DMS 273 treated with DMSO at 0.1 percent for 48 hours (cell line): ENCODE measurements at regions not wholly inside any gene's neighbourhood (a gene's known extent, or its start where the extent isn't known, plus 50 kb on each side); places are given as distances from the start of the nearest gene placed in this dataset.
"Not testable (repeated sequence)": the region's sequence is repeated elsewhere in the genome, so short reads cannot be mapped to it uniquely, and the experiment has no call there.

ENCODE experiments used
- DNase-seq: peaks from one replicate; lab custom pipeline; 2025; lab: John Stamatoyannopoulos, UW

DNA sequence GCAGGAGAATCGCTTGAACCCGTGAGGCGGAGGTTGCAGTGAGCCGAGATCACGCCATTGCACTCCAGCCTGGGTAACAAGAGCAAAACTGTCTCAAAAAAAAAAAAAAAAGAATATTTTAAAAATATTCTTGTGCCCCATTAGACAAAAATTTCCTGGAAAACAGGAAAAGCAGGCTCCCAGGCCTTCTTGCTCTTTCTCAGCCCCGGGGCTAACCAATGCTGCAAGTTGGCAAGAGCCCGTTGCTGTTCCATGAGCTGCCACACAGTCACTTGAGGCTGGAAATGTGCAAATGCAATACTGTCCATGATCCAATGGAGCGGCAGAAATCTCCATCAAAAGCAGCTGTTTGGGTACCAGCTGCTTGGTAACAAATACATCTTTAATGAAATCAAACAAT lies 994.7 kb downstream of the VRK1 start:
- no peak for DNase-seq

DNA sequence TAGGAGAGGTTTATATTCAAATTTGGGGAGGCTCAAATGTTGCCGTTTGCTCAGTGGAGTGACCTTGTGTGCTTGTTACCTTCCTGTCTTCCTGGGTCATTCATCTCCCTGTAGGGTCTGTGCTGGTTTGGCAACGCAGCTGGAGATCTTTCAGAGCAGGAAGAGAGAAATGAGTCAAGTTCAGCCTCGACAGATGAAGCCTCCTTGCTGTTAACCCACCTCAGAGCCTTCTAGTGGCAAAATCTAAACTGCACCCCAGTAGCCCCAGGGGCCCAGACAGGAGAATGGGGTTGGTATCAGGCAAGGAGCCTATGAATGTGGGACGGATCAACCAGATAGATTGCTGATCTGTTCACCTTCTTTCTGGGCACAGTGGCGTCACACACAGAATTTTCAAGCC lies 999.3 kb downstream of the VRK1 start:
- DNase-seq: no peak

DNA sequence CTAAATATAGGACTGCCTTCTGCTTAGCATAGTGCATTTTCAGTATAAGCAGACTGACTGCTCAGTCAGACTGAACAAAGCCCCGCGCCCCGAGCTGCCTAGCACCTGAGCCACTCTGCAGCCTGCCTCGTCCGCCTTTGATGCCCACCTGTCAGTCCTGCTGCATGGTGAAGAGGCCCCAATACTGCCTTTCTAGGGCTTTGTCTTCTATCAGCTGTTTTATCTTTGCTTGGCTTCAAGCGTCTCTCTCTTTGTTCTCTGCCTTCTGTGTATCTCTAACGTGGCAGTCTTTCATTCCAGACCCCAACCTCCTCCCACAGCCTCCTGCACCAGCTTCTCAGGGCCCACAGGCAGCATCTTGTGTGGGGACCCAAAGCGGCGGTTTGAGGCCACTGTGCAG lies 1001.0 kb downstream of the VRK1 start:
- no peak for DNase-seq

DNA sequence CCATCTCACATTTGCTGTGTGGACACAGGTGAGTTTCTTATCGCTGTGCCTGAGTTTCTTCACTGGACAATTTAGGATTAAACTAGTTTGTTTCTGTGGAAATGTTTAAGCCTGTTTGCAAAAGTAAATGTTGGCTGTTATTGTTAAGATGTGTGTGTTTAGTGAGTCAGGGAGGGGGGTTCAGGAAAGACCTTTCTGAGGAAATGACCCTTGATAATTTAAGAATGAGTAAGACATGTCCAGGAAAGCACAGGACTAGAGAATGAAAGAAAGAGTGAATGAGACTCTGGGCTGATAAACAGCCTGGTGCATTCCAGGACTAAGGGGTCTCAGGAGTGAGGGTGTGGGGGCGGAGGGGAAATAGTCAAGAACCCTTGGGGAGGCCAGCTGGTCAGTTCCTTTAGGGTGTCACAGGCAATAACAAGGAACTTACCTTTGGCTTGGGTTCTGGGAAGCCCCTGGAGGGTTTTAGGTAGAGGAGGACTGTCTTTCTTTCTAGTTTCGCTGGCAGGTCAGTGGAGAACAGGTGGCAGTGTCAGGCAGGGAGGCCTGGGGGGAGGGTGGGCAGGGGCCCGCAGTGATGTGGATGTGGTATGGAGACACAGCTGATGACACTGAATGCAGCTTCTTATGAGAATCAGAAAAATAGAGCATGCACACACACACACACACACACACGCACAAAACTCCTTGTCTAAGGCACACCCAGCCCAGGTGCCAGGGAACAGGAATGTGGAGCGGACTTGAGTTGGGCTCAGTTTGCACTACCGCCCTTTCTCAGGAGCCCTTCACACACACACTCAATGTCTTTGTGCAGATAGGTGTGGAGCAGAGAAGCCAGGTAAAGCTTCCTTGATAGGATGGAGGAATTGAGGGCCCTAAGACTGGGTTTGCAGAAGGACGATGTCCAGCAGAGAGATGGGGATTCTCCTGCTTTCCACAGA lies 1005.5 kb downstream of the VRK1 start:
- no peak for DNase-seq

DNA sequence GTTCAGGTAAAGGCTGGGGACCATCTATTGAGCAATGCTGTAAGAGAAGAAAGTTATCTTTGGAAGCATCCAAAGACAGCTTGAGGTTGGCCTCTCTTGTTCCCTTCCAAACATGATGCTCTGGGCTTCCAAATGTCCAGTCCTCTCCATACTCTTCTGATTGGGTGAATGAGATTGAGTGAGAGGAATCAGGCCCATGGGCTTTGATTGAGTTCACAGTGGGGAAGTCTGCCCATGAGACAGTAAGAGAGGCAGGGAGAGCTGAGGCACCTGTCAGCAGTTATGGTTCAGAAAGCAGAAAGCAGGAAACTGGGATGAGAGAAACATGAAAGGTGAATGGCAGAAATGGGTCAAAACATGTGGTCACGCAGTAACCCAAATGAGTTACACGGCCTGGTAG lies 1006.9 kb downstream of the VRK1 start:
- no peak for DNase-seq

DNA sequence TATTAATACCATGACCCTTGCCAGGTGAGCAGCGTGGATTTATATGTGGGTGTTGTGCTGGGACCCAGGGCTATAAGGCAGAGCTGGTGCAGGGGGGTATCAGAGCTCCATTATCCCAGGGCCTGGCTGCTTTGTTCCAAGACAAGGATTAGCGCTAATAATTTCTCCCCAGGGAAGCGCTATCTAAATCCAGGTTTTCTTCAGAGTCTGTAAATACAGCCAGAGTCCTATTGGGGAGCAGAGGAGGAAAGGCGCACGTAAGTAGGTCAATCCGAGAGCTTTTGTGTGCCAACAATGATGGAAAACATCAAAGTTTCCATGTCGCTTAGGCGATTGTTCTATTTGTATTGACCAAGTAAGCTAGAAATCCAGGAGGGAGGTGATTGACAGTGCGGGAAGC lies 1009.7 kb downstream of the VRK1 start:
- DNase-seq: no peak

DNA sequence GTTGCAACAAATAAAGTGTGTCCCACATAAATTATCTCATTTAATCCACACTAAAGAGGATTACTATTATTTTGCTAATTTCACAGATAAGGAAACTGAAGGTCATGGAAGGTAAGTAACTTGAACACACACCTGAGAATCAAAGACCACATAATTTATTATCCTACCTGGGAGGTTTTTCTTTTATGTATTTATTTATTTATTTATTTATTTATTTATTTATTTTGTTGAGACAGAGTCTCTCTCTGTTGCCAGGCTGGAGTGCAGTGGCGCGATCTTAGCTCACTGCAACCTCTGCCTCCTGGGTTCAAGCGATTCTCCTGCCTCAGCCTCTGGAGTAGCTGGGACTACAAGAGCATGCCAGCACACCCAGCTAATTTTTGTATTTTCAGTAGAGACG lies 1011.4 kb downstream of the VRK1 start:
- not testable (repeated sequence) for DNase-seq

DNA sequence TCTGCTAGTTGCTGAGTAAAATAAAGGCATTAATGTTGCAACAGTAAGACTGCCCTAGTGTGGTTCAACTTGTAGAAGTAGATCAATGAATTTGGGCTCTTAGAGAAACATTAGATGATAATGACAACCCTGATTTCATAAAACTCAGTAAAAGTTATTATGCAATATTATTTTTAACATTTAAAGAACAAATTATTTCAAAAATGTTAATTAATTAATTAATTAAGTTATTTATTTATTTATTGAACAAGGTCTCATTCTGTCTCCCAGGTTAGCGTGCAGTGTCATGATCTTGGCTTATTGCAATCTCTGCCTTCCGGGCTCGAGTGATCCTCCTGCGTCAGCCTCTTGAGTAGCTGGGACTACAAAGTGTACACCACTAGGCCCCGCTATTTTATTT lies 1016.4 kb downstream of the VRK1 start:
- DNase-seq: no peak

DNA sequence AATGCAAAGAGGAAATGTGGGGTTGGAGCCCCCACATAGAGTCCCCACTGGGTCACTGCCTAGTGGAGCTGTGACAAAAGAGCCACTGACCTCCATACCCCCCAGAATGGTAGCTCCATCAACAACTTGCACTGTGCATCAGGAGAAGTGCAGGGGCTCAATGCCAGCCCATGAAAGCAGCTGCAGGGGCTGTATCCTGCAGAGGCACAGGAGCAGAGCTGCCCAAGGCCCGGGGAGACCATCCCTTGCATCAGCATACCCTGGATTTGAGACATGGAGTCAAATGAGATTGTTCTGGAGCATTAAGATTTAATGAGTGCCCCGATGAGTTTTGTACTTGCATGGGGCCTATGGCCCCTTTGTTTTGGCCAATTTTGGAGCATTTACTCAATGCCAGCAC lies 1023.6 kb downstream of the VRK1 start:
- no peak for DNase-seq

DNA sequence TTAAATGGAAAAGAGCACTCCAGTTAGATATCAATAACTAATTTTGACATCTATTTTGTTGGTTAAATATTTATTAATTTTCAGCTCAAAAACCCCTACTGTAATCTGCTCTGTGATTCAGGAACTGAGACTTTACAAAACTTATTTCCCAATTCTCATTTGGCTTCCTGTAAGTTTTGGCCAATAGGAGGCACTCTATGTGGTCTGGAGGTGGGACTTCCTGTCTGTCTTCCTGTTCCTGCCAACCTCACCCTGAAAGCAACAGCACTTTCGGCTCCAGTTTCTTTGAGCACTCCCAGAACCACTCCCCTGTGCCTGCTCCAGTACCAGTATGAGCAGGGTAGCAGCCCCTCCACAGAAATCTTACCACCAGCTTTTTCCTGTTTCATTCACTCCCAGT lies 1027.0 kb downstream of the VRK1 start:
- DNase-seq: no peak

DNA sequence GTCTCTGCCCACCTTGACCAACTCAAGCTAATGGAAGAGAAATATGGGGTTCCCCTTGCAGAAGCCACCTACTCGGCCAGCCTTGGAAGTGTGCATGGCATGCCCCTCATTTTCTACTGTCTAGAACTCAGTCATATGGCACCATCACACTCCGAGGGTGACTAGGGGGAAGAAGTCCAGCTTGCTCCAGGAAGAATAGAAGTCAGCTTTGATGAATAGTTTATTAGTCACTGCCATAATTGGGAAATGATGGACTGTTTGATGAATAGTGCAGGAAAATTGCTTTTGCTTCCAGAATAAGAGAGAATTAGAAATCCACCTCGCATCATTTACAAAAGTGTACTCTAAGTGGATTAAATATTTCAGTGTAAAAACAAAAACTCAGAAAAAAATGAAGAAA lies 1030.6 kb downstream of the VRK1 start:
- no peak for DNase-seq

DNA sequence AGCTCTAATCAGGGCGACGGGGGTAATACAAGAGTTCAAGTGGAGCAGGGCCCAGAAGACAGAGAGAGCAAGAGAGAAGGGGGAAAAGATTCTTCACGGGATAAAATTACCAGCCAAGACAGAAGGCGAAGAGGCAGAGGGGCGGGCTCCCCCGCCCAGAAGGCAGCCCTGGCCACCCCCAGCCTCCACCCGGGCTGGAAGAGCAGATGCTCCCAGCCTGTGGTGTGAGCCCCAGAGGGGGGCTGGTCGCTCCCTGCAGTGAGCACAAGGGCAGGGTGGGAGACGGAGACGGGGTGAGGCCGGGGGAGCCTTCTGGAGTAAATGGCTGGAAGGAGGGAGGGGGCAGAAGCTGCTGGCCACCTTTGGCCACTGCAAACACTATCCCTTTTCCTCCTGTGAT lies 1035.6 kb downstream of the VRK1 start:
- DNase-seq: no peak

DNA sequence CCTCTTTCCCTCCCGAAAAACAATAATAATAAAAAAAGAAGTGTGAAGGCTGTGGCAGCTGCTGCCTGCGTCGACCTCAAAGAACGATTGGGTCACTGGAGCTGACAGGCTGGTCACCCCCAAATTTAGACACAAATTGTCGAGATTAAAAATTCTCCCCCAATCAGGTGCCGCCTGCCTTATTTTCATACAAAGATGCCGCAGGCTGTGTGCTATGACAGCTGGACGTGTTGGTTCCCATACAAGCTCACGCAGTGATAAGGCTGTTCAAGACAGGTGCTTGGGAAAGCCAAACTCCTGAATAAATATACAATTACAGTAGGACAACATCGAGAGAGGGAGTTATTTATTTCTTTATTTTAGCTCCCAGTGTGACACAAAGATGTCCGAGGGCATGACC lies 1041.8 kb downstream of the VRK1 start:
- DNase-seq: no peak

DNA sequence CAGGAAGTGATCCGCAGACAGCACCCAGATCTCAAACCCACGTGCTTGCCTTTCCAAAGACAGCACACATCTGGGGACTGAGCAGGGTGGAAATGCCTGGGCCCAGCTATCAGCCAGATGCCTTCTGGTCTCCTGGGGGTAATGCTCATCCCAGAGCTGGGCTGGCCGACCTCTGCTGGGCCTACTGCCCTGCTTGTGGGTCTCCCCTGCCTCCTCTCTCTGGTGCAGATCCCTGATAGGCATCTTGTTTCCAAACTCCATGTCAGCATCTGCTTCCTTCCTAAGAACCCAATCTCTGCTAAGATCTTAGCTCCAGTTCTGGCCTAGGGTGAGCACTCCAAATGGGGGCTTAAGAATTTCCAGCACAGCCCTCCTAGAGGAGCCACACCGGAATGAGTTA lies 1043.0 kb downstream of the VRK1 start:
- DNase-seq: no peak

DNA sequence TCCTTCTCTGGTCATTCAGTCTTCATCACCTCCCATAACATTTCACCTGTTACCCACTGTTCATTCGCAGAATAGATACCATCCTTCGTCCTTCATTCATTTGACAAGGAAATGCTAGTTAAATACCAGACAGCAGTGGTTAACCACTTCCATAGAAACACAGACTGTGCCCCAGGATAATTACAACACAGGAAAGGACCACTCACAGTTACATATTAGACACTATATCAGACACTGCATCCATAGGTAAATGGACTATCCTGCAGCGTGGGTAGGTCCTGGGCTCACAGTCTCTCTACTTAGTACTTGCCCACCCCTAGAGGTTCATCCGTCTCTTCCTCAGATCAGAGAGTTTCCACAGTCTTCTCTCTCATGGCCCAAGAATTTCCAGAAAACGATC lies 1044.6 kb downstream of the VRK1 start:
- DNase-seq: no peak

DNA sequence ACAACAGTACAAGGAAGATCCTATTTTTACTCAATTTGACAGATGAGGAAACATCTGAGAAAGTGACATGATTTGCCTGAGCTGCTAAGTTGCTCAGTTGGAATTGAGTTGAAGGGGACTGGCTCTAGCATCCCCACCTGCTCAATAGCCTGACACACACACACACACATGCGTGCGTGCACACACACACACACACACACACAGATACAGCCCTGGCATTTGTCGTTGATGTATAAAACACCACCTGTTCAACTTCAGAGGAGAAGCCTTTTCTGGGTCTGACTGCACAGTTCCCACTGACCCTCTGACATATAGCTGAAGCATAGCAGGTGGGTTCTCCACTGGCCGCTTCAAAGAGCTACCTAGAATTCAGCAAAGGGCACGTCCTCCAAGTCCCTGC lies 1045.9 kb downstream of the VRK1 start:
- no peak for DNase-seq

DNA sequence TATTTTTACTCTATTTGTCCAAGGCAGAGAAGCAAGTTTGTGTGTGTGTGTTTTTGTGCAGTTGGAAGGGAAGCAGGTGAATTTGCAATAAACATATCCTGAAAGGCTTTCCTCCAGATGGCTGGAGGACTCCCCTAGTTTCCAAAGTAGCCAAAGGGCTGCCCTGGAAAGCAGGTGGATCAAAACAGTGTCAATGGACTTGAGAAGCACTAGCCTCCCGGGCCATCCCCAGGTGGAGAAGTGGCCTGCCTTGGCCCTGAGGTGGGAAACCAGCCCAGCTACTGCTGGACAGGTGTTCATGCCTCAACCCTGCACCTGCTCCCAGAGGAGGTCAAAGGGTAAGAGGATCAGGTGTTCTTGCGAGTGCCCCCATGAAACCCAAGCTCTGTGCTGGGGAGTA lies 1046.9 kb downstream of the VRK1 start:
- no peak for DNase-seq

DNA sequence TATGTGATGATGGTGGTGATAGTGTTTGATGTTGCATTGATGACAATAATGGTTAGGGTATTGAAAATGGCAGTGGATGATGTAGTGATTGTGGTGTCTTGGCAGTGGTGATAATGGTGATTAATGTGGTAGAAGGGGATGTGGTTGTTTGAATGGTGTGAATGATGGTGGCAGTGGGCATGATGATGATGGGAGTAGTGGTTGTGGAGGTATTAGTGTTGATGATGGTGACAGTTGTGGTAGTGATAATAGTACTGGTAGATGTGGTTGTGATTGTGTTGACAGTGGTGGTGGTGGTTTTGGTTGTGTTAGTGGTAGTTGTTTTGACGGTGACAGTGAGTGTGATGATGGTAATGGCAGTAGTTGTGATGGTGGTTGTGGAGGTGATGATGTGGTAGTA lies 1049.0 kb downstream of the VRK1 start:
- no peak for DNase-seq

DNA sequence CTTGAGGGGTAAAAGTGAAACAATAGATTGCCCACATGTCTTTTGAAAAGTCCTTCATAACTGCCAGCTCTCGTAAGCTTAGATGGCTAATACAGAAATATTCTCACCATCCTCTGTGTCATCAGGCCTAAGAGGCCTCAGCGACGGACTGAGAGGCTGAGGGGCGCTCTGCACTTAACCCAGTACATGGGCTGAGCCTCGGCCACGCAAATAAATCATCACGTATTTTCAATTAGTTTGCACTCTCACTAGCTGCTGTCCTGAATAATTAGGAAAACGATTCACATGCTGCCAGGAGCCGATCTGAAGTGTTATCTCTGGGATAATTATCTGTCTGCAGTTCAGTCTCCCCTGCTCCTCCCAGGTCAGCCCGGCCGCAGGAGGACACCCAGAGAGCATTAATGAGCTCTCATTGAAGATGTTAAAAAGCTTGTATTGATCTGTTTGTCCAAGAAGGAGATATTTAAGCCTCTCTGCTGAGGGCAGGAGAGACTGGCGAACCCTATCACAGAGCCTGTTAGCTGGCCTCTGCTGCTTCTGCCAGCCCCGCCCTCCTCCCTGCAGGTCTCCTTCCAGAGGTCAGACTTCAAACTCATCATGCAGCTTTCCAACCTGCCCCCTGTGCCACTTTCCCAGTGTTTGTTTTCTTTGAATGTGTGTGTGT lies 1051.3 kb downstream of the VRK1 start:
- no peak for DNase-seq

DNA sequence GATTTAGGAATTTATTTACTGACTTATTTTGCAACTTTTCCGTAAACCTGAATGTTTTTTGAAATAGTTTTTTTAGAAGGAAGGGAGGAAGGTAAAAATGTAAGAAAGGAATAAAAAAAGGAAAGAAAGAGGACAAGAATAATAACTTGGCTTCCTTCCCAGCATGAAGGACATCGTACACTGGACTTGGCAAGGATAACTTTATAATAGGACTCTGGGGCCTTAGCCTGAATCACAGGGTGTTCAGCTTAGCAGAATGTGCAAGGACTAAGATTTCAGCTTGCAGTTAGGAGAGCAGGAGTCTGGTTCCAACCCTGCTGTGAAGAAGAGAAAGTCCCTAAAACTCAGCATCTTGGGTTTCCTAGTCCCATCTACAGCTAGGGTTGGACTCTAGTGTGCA lies 1053.3 kb downstream of the VRK1 start:
- DNase-seq: no peak

DNA sequence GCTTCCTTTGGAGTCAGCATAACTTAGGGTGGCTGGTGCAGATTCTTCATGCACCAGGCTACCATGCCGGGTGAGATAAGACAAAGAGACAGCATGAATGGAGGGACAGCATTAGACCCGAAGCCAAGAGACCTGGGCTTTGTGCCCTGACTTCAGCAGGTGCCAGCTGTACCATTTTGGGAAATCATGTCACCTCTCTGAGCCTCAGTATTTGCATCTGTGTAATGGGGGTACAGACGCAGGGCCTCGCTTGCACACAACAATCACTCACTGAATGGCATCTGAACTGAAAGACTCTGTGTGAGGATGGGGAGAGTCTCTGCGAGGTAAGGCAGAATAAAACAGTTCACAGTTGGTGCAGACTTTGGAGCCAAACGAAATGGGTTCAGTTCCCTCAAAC lies 1053.7 kb downstream of the VRK1 start:
- no peak for DNase-seq

DNA sequence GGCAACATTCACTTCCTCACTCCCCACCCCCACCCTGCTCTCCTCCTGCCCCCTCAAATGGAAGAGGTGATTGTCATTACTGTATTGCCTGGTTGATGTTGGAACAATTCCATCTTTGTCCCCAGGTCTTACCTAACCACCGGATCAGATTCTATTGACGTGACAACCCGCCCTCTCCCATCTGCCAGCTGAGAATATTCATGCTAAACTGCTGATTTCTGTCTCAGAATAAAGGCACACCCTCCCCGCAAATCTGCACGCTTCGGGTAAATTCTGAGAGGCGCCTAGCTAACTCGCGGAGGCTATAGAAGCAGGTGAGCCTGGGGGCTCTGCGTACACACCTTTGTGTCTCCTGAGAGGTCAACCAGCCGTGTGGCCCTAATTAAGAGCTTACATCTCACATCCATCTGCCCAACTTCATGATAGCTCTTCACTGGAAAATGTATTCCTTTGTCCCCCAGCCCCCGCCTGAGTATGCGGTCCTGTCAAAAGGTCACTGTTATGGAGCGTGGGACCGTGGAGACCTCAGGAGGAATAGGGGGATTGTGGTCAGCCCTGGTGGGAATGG lies 1054.3 kb downstream of the VRK1 start:
- DNase-seq: no peak

DNA sequence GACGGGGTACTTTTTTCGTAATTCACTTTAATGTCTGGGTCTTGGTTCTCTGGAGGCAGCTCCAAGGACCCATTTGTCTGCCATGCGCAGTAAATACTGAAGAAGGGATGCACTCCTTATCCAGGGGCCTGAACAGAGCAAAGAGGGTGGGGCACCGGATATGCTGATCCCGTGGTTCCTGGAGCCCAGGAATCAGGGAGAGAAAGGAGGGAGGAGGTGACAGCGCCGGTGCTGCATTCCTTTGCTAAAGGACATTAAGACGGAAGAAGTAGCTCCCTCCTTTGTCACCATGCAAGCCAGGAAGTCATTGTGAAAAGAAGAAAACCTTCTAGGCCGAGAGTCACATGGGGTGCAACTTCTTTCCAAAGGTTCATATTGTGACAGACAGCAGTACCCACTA lies 1057.7 kb downstream of the VRK1 start:
- DNase-seq: no peak
